GM23338 (cell line): ENCODE measurements at regions not wholly inside any gene's neighbourhood (a gene's known extent, or its start where the extent isn't known, plus 50 kb on each side); places are given as distances from the start of the nearest gene placed in this dataset.

Source experiments
- ATAC-seq: fragments of 200-7000 bp; cut with Tn5 transposase; 3 replicates; pipeline ENCODE4 v1.9.1; 2020
- DNase-seq: peaks from one replicate; pipeline ENCODE4 v3.0.0-alpha.2; 2015; ENCODE audit warnings: low spot score
- H2AFZ ChIP-seq: fragments of 200-600 bp; sonication (generic); 2 replicates; pipeline ENCODE4 v1.8.0; 2016; ENCODE audit warnings: antibody characterized with exemption, mild to moderate bottlenecking, moderate library complexity
- H3F3A ChIP-seq: fragments of 200-600 bp; sonication (generic); replicated peaks from 2 replicates; pipeline ENCODE4 v1.8.0; 2017; ENCODE audit warnings: antibody characterized with exemption, mixed run types, low read depth
- H3K27ac ChIP-seq: fragments of 200-600 bp; sonication (generic); 2 replicates; pipeline ENCODE4 v1.6.1; 2016; ENCODE audit warnings: low read depth
- H3K27me3 ChIP-seq: fragments of 200-600 bp; sonication (generic); 2 replicates; pipeline ENCODE4 v1.8.0; 2016; ENCODE audit warnings: mild to moderate bottlenecking, mixed run types, moderate library complexity; ENCODE audit not compliant: insufficient read depth
- H3K36me3 ChIP-seq: fragments of 200-600 bp; sonication (generic); 2 replicates; pipeline ENCODE4 v1.8.0; 2016; ENCODE audit warnings: mild to moderate bottlenecking; ENCODE audit not compliant: insufficient read depth
- H3K4me1 ChIP-seq: fragments of 200-600 bp; sonication (generic); 2 replicates; pipeline ENCODE4 v1.8.0; 2016; ENCODE audit warnings: mild to moderate bottlenecking, moderate library complexity; ENCODE audit not compliant: insufficient read depth
- H3K4me2 ChIP-seq: fragments of 200-600 bp; sonication (generic); 2 replicates; pipeline ENCODE4 v1.7.1; 2017; ENCODE audit warnings: mixed run types
- H3K4me3 ChIP-seq: fragments of 200-600 bp; sonication (generic); 2 replicates; pipeline ENCODE4 v1.6.1; 2016; ENCODE audit warnings: mixed run types
- H3K79me2 ChIP-seq: fragments of 200-600 bp; sonication (generic); replicated peaks from 2 replicates; pipeline ENCODE4 v1.8.0; 2017; ENCODE audit warnings: mild to moderate bottlenecking; ENCODE audit not compliant: insufficient read depth
- H3K9me2 ChIP-seq: fragments of 200-600 bp; sonication (generic); 2 replicates; pipeline ENCODE4 v1.8.0; 2017; ENCODE audit not compliant: insufficient read depth
- H4K20me1 ChIP-seq: fragments of 200-600 bp; sonication (generic); replicated peaks from 2 replicates; pipeline ENCODE4 v1.8.0; 2017; ENCODE audit warnings: mild to moderate bottlenecking; ENCODE audit not compliant: insufficient read depth
- H3K27ac Mint-ChIP-seq: 2 replicates; pipeline ENCODE4 v1.8.0; 2020; ENCODE audit warnings: inconsistent platforms, mild to moderate bottlenecking, moderate library complexity, mixed read lengths
- H3K27me3 Mint-ChIP-seq: 3 replicates; pipeline ENCODE4 v1.8.0; 2022; ENCODE audit warnings: low read depth, mild to moderate bottlenecking, moderate library complexity, mixed read lengths, inconsistent platforms; ENCODE audit not compliant: insufficient read depth, poor library complexity
- H3K36me3 Mint-ChIP-seq: 3 replicates; pipeline ENCODE4 v1.8.0; 2021; ENCODE audit warnings: low read depth, mild to moderate bottlenecking, inconsistent platforms, moderate library complexity, mixed read lengths
- H3K4me1 Mint-ChIP-seq: 3 replicates; pipeline ENCODE4 v1.8.0; 2020; ENCODE audit warnings: mild to moderate bottlenecking, inconsistent platforms, mixed read lengths
- H3K4me3 Mint-ChIP-seq: 3 replicates; pipeline ENCODE4 v1.8.0; 2021; ENCODE audit warnings: moderate library complexity, mild to moderate bottlenecking, inconsistent platforms, mixed read lengths
- H3K9me3 Mint-ChIP-seq: 3 replicates; pipeline ENCODE4 v1.8.0; 2020; ENCODE audit warnings: moderate library complexity, mild to moderate bottlenecking, inconsistent platforms, mixed read lengths
- CREB1 ChIP-seq: fragments of 250-450 bp; sonication (Bioruptor Pico); IDR thresholded peaks from 2 replicates; pipeline ENCODE4 v1.5.0; 2020; ENCODE audit warnings: low read depth, mild to moderate bottlenecking, moderate library complexity
- EZH2 ChIP-seq: fragments of 200-600 bp; sonication (generic); IDR thresholded peaks from one replicate; pipeline ENCODE4 v1.8.0; 2017; ENCODE audit warnings: antibody characterized with exemption, mild to moderate bottlenecking, low read depth; ENCODE audit not compliant: unreplicated experiment
- EZH2phosphoT487 ChIP-seq: fragments of 200-600 bp; sonication (generic); IDR thresholded peaks from one replicate; pipeline ENCODE4 v1.8.1; 2018; ENCODE audit warnings: antibody characterized with exemption; ENCODE audit not compliant: unreplicated experiment
- JUNB ChIP-seq: IDR thresholded peaks from one replicate; pipeline ENCODE4 v1.6.1; 2016; ENCODE audit warnings: antibody characterized with exemption; ENCODE audit not compliant: unreplicated experiment
- NANOG ChIP-seq: IDR thresholded peaks from 2 replicates; pipeline ENCODE4 v1.6.1; 2016; ENCODE audit warnings: antibody characterized with exemption, borderline replicate concordance
- POLR2AphosphoS5 ChIP-seq: IDR thresholded peaks from 2 replicates; pipeline ENCODE4 v1.6.1; 2016; ENCODE audit warnings: antibody characterized with exemption, low read depth
- STAT1 ChIP-seq: IDR thresholded peaks from one replicate; pipeline ENCODE4 v1.6.1; 2016; ENCODE audit warnings: antibody characterized with exemption; ENCODE audit not compliant: unreplicated experiment
- ZNF114 ChIP-seq: fragments of 250-450 bp; sonication (Bioruptor Pico); IDR thresholded peaks from 2 replicates; pipeline ENCODE4 v1.5.0; 2020; ENCODE audit warnings: mild to moderate bottlenecking, moderate library complexity
- ZNF331 ChIP-seq: fragments of 250-450 bp; sonication (Bioruptor Pico); IDR thresholded peaks from 2 replicates; pipeline ENCODE4 v1.5.0; 2020; ENCODE audit warnings: low read depth, mild to moderate bottlenecking, moderate library complexity
- TF ChIP-seq, protein P1 (sequence below): IDR thresholded peaks from one replicate; pipeline ENCODE4 v1.6.1; 2018; ENCODE audit warnings: antibody characterized with exemption; ENCODE audit not compliant: unreplicated experiment
- TF ChIP-seq, protein P2 (sequence below): IDR thresholded peaks from 2 replicates; pipeline ENCODE4 v1.6.1; 2016; ENCODE audit warnings: antibody characterized with exemption
- TF ChIP-seq, protein P3 (sequence below), 2 experiments: fragments of 200-600 bp in 1 of 2; sonication (generic) in 1 of 2; conservative IDR thresholded peaks; 2 replicates each; pipeline versions ENCODE4 v1.5.1 to v1.6.1; 2016 to 2017; ENCODE audit warnings: antibody characterized with exemption in 2 of 2, low read depth in 2 of 2, mild to moderate bottlenecking in 2 of 2, moderate library complexity in 1 of 2
- TF ChIP-seq, protein P4 (sequence below): fragments of 250-450 bp; sonication (Bioruptor Pico); IDR thresholded peaks from 2 replicates; pipeline ENCODE4 v1.5.0; 2020; ENCODE audit warnings: mild to moderate bottlenecking, moderate library complexity

DNA sequence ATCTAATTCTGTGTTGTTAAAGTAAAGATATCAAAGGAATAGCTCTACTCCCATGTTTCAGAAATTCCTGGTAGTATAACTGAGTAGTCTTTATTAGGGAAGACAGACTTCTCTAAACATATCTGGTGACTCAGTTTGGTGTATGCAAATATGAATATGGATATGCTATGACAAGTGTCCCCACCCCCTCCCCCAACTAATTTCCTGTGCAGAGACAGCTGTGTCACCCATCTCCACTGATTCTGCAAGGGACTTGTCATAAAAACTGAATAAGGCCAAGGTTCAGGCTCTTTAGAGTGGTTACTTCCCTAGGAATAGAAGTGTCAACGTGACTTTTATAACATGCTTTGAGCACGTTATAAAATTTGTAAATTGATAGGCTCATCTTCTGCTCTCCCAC, 429.1 kb downstream of the DAD1 start:
- TF ChIP-seq STAT1: no peak
- TF ChIP-seq EZH2: no peak
- TF ChIP-seq, protein P1, sequence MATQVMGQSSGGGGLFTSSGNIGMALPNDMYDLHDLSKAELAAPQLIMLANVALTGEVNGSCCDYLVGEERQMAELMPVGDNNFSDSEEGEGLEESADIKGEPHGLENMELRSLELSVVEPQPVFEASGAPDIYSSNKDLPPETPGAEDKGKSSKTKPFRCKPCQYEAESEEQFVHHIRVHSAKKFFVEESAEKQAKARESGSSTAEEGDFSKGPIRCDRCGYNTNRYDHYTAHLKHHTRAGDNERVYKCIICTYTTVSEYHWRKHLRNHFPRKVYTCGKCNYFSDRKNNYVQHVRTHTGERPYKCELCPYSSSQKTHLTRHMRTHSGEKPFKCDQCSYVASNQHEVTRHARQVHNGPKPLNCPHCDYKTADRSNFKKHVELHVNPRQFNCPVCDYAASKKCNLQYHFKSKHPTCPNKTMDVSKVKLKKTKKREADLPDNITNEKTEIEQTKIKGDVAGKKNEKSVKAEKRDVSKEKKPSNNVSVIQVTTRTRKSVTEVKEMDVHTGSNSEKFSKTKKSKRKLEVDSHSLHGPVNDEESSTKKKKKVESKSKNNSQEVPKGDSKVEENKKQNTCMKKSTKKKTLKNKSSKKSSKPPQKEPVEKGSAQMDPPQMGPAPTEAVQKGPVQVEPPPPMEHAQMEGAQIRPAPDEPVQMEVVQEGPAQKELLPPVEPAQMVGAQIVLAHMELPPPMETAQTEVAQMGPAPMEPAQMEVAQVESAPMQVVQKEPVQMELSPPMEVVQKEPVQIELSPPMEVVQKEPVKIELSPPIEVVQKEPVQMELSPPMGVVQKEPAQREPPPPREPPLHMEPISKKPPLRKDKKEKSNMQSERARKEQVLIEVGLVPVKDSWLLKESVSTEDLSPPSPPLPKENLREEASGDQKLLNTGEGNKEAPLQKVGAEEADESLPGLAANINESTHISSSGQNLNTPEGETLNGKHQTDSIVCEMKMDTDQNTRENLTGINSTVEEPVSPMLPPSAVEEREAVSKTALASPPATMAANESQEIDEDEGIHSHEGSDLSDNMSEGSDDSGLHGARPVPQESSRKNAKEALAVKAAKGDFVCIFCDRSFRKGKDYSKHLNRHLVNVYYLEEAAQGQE: no peak
- no peak for TF ChIP-seq JUNB
- TF ChIP-seq CREB1: no peak
- TF ChIP-seq, protein P2, sequence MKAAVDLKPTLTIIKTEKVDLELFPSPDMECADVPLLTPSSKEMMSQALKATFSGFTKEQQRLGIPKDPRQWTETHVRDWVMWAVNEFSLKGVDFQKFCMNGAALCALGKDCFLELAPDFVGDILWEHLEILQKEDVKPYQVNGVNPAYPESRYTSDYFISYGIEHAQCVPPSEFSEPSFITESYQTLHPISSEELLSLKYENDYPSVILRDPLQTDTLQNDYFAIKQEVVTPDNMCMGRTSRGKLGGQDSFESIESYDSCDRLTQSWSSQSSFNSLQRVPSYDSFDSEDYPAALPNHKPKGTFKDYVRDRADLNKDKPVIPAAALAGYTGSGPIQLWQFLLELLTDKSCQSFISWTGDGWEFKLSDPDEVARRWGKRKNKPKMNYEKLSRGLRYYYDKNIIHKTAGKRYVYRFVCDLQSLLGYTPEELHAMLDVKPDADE: no peak
- no peak for TF ChIP-seq NANOG
- no peak for TF ChIP-seq ZNF114 (CRISPR knock-in tag)
- TF ChIP-seq POLR2AphosphoS5: no peak
- TF ChIP-seq, protein P3, sequence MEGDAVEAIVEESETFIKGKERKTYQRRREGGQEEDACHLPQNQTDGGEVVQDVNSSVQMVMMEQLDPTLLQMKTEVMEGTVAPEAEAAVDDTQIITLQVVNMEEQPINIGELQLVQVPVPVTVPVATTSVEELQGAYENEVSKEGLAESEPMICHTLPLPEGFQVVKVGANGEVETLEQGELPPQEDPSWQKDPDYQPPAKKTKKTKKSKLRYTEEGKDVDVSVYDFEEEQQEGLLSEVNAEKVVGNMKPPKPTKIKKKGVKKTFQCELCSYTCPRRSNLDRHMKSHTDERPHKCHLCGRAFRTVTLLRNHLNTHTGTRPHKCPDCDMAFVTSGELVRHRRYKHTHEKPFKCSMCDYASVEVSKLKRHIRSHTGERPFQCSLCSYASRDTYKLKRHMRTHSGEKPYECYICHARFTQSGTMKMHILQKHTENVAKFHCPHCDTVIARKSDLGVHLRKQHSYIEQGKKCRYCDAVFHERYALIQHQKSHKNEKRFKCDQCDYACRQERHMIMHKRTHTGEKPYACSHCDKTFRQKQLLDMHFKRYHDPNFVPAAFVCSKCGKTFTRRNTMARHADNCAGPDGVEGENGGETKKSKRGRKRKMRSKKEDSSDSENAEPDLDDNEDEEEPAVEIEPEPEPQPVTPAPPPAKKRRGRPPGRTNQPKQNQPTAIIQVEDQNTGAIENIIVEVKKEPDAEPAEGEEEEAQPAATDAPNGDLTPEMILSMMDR (conservative IDR thresholded peaks at IDR 0.05; ENCODE audit: low read depth in 2 of 2): no peak
- TF ChIP-seq ZNF331: no peak
- TF ChIP-seq EZH2phosphoT487: no peak
- TF ChIP-seq, protein P4, sequence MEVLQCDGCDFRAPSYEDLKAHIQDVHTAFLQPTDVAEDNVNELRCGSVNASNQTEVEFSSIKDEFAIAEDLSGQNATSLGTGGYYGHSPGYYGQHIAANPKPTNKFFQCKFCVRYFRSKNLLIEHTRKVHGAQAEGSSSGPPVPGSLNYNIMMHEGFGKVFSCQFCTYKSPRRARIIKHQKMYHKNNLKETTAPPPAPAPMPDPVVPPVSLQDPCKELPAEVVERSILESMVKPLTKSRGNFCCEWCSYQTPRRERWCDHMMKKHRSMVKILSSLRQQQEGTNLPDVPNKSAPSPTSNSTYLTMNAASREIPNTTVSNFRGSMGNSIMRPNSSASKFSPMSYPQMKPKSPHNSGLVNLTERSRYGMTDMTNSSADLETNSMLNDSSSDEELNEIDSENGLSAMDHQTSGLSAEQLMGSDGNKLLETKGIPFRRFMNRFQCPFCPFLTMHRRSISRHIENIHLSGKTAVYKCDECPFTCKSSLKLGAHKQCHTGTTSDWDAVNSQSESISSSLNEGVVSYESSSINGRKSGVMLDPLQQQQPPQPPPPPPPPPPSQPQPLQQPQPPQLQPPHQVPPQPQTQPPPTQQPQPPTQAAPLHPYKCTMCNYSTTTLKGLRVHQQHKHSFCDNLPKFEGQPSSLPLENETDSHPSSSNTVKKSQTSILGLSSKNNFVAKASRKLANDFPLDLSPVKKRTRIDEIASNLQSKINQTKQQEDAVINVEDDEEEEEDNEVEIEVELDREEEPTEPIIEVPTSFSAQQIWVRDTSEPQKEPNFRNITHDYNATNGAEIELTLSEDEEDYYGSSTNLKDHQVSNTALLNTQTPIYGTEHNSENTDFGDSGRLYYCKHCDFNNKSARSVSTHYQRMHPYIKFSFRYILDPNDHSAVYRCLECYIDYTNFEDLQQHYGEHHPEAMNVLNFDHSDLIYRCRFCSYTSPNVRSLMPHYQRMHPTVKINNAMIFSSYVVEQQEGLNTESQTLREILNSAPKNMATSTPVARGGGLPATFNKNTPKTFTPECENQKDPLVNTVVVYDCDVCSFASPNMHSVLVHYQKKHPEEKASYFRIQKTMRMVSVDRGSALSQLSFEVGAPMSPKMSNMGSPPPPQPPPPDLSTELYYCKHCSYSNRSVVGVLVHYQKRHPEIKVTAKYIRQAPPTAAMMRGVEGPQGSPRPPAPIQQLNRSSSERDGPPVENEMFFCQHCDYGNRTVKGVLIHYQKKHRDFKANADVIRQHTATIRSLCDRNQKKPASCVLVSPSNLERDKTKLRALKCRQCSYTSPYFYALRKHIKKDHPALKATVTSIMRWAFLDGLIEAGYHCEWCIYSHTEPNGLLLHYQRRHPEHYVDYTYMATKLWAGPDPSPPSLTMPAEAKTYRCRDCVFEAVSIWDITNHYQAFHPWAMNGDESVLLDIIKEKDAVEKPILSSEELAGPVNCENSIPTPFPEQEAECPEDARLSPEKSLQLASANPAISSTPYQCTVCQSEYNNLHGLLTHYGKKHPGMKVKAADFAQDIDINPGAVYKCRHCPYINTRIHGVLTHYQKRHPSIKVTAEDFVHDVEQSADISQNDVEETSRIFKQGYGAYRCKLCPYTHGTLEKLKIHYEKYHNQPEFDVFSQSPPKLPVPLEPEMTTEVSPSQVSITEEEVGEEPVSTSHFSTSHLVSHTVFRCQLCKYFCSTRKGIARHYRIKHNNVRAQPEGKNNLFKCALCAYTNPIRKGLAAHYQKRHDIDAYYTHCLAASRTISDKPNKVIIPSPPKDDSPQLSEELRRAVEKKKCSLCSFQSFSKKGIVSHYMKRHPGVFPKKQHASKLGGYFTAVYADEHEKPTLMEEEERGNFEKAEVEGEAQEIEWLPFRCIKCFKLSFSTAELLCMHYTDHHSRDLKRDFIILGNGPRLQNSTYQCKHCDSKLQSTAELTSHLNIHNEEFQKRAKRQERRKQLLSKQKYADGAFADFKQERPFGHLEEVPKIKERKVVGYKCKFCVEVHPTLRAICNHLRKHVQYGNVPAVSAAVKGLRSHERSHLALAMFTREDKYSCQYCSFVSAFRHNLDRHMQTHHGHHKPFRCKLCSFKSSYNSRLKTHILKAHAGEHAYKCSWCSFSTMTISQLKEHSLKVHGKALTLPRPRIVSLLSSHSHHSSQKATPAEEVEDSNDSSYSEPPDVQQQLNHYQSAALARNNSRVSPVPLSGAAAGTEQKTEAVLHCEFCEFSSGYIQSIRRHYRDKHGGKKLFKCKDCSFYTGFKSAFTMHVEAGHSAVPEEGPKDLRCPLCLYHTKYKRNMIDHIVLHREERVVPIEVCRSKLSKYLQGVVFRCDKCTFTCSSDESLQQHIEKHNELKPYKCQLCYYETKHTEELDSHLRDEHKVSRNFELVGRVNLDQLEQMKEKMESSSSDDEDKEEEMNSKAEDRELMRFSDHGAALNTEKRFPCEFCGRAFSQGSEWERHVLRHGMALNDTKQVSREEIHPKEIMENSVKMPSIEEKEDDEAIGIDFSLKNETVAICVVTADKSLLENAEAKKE (CRISPR knock-in tag): no peak
- H4K20me1 ChIP-seq: no peaks in the 10 kb centered on the region
- no peaks in the 10 kb centered on the region for H3K36me3 ChIP-seq
- no peaks in the 10 kb centered on the region for H3F3A ChIP-seq
- Mint-ChIP-seq H3K9me3 (no peaks in the 10 kb centered on the region), H3K36me3 (no peaks in the 10 kb centered on the region), H3K27ac (no peak overlapping the region), H3K4me1 (peaks cover 28% of the 10 kb centered on the region), H3K4me3 (no peak overlapping the region), H3K27me3 (peaks cover 2% of the 10 kb centered on the region)
- H3K27ac ChIP-seq: no peak overlapping the region
- H3K4me1 ChIP-seq: peaks cover 11% of the 10 kb centered on the region; the same call in 1 of the 2 replicates
- H3K4me3 ChIP-seq: no peak overlapping the region
- H3K79me2 ChIP-seq: no peaks in the 10 kb centered on the region
- H3K4me2 ChIP-seq: no peak overlapping the region
- ATAC-seq (no peak), DNase-seq (no peak)
- no peaks in the 10 kb centered on the region for H3K27me3 ChIP-seq
- H2AFZ ChIP-seq: no peak overlapping the region
- H3K9me2 ChIP-seq: peaks cover 5% of the 10 kb centered on the region; the same call in 1 of the 2 replicates
